NB4 (cell line): ENCODE measurements at regions not wholly inside any gene's neighbourhood (a gene's known extent, or its start where the extent isn't known, plus 50 kb on each side); places are given as distances from the start of the nearest gene placed in this dataset.

ENCODE experiments used
- DNase-seq: peaks from one replicate; pipeline ENCODE4 v3.0.0; 2010; ENCODE audit warnings: low read depth
- H3K4me3 ChIP-seq: one replicate; pipeline ENCODE4 v1.5.1; 2011; ENCODE audit warnings: mild to moderate bottlenecking, low read depth, low read length, moderate library complexity
- MYC ChIP-seq: IDR thresholded peaks from 2 replicates; pipeline ENCODE4 v1.6.1; 2011; ENCODE audit warnings: low read depth, low read length
- POLR2A ChIP-seq: IDR thresholded peaks from 2 replicates; pipeline ENCODE4 v1.6.1; 2011; ENCODE audit warnings: mild to moderate bottlenecking; ENCODE audit not compliant: insufficient read length; ENCODE audit errors: extremely low read depth
- TF ChIP-seq, protein P1 (sequence below): IDR thresholded peaks from one replicate; pipeline ENCODE4 v1.5.1; 2012; ENCODE audit warnings: low read depth, low read length
- TF ChIP-seq, protein P2 (sequence below): IDR thresholded peaks from 2 replicates; pipeline ENCODE4 v1.6.1; 2011; ENCODE audit warnings: low read depth, low read length

DNA sequence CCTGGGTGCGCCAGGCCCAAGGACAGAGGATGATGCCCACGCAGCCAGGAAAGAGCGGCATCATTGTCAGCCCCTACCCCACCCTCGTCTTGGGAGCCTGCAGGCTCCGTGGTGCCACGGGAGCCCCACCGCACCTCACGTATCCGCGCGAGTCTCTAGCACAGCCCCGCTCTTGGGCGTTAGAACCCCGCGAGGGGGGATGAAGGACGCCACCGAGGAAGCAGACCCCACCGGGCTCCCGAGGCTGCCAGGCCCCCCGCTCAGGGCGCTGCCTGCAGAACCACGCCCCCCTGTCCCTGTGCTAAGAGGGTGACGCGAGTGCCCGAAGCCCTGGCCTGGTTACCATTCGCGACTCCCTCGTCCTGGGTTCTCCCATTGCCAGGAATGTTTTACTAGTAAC lies 52.3 kb upstream of the MS4A8 start:
- TF ChIP-seq, protein P1, sequence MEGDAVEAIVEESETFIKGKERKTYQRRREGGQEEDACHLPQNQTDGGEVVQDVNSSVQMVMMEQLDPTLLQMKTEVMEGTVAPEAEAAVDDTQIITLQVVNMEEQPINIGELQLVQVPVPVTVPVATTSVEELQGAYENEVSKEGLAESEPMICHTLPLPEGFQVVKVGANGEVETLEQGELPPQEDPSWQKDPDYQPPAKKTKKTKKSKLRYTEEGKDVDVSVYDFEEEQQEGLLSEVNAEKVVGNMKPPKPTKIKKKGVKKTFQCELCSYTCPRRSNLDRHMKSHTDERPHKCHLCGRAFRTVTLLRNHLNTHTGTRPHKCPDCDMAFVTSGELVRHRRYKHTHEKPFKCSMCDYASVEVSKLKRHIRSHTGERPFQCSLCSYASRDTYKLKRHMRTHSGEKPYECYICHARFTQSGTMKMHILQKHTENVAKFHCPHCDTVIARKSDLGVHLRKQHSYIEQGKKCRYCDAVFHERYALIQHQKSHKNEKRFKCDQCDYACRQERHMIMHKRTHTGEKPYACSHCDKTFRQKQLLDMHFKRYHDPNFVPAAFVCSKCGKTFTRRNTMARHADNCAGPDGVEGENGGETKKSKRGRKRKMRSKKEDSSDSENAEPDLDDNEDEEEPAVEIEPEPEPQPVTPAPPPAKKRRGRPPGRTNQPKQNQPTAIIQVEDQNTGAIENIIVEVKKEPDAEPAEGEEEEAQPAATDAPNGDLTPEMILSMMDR: no peak
- TF ChIP-seq MYC (no peak), POLR2A (no peak)
- TF ChIP-seq, protein P2, sequence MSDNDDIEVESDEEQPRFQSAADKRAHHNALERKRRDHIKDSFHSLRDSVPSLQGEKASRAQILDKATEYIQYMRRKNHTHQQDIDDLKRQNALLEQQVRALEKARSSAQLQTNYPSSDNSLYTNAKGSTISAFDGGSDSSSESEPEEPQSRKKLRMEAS: no peak
- no peak for DNase-seq
- H3K4me3 ChIP-seq: no peak overlapping the region
